T47D (cell line): ENCODE measurements at regions not wholly inside any gene's neighbourhood (a gene's known extent, or its start where the extent isn't known, plus 50 kb on each side); places are given as distances from the start of the nearest gene placed in this dataset.
"Not testable (repeated sequence)": the region's sequence is repeated elsewhere in the genome, so short reads cannot be mapped to it uniquely, and the experiment has no call there.

Experiments used
- DNase-seq, 2 experiments: peaks; one replicate each; pipeline versions ENCODE4 v3.0.0 to v3.0.0-alpha.2; 2011 to 2012; ENCODE audit warnings: low read depth in 1 of 2, low spot score in 1 of 2
- JUND ChIP-seq: IDR thresholded peaks from 2 replicates; pipeline ENCODE4 v1.6.1; 2012; ENCODE audit warnings: low read depth
- in situ Hi-C: cut with HindIII; loops from 2 replicates; pipeline ENCODE4 v1.10.0; 2016; ENCODE audit warnings: low sequenced_read_pairs, low pct_unique_long_range_greater_than_20kb

GRCh38 chr10:9024210-9024609 lies 969.7 kb downstream of the GATA3 start:
- no peak for TF ChIP-seq JUND
- DNase-seq = no peak
- in situ Hi-C loops = no loop called here

DNA sequence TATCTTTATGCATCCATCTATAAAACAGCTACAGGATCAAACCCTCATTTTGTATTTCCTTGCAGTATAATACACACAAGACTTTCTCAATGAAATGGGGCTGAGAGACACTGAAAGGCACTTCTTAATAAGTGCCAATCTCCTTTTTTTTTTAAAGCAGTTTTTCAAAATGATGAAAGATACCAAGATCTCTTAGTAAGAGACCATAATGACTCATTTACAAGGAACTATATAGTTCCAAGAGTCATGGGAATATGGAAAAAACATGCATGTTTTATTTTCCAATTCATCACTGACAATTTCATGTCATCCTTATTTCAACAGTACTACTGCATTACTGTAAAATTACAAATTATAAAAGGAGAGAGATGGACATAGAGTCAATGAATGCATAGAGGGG lies 973.7 kb downstream of the GATA3 start:
- TF ChIP-seq JUND = no peak
- in situ Hi-C loops = no loop called here
- no peak for DNase-seq

GRCh38 chr10:9035355-9035754 lies 980.9 kb downstream of the GATA3 start:
- peak in 1 of 2 experiments; percentile 51 for DNase-seq
- no peak for TF ChIP-seq JUND
- in situ Hi-C loops = no loop called here

- in situ Hi-C loops = no loop called here
- peak; percentile 72; the same call in 1 of the 2 replicates for TF ChIP-seq JUND
- DNase-seq = peak in 1 of 2 experiments; percentile 88
Measured at GRCh38 chr10:9036711-9037204, 982.3 kb downstream of the GATA3 start.

DNA sequence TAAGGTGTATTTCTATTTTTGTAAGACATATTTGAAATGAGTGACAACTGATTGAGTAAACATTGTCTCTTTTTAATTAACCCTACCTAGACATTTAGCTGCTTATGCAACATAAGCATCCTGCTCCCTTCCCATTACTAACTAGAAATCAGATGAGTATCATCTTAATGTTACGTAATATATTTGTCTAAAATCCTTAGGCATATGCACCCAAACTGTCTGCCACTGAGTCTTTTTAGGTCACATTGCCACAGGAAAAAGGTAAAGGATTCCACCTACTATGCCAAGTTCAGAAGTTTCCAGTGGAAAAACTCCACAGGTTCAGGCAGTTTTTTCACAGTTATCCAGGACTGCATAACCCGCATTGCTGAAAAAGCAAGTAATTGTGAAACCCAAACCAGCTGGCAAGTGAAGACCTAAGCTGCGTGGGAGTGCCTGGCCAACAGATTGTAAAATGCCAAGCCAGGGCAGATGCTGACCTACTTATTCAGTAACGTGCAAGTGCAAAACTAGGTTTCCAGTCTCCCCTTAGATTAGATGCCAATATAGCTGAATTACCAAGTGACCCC lies 983.7 kb downstream of the GATA3 start:
- in situ Hi-C loops = no loop called here
- DNase-seq = peak in 1 of 2 experiments; percentile 97
- TF ChIP-seq JUND = peak; percentile 94

- in situ Hi-C loops = no loop called here
- no peak for DNase-seq
- no peak for TF ChIP-seq JUND
Measured at GRCh38 chr10:9043466-9043865, 989.0 kb downstream of the GATA3 start.

- peak in 1 of 2 experiments; percentile 87 for DNase-seq
- TF ChIP-seq JUND = peak; percentile 86; the same call in 1 of the 2 replicates
- in situ Hi-C loops = no loop called here
Measured at GRCh38 chr10:9045311-9045710, 990.8 kb downstream of the GATA3 start.

DNA sequence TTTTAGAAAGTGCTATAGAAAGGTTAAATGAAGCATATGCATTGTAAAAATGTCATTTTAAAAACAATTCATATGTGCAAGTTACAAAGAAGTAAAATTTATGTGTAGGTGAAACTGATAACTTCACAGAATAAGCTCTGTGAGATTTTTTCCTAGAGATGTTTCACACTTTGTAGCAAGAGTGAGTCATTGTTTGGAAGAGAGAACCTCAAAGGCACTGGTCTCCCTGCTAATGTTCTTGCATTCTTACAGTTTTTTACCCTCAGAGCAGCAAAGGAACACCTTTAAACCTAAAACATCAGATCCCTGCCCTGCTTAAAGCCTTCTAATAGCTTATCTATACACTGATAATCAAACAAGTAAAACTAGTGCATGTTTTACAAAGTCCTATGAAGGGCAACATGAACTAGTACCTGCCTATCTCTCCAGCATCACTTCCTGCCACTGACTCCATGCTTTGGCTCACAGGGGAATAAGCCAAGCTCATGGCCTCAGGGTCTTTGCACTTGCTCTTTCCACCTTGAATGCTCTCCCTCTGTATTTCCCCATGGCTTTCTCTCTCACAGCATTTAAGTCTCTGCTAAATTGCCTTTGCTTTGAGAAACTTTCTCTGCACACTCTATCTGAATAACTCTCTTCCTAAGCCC lies 997.0 kb downstream of the GATA3 start:
- in situ Hi-C loops = no loop called here
- TF ChIP-seq JUND = peak; percentile 37; the same call in 1 of the 2 replicates
- peak in 1 of 2 experiments; percentile 86 for DNase-seq

DNA sequence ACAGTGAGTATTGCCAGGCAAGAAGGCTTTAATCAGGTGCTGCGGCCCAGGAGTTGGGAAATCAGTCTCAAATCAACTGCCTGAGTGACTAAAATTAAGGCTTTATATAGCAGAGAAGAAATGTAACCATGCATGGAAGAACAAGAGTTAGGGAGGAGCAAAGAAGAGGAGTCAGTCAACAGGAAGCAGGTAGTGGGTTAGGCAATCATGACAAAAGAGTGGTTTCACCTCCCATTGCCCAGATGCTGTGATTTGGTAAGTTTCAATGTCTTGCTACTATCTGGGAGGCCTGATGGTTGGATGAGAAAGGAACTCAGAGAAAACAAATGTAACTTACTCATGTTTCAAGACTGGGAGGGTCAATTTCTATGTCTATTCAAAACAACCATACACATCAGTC lies 998.3 kb downstream of the GATA3 start:
- in situ Hi-C loops = no loop called here
- DNase-seq = no peak
- no peak for TF ChIP-seq JUND

- no peak for TF ChIP-seq JUND
- in situ Hi-C loops = no loop called here
- DNase-seq = no peak
Measured at GRCh38 chr10:9056521-9056920, 1002.0 kb downstream of the GATA3 start.

GRCh38 chr10:9057293-9057692 lies 1002.8 kb downstream of the GATA3 start:
- in situ Hi-C loops, DNase-seq: not testable (repeated sequence)

GRCh38 chr10:9060314-9060713 lies 1005.8 kb downstream of the GATA3 start:
- no peak for TF ChIP-seq JUND
- no peak for DNase-seq
- in situ Hi-C loops = no loop called here

- peak; percentile 53; the same call in 1 of the 2 replicates for TF ChIP-seq JUND
- DNase-seq = peak in 1 of 2 experiments; percentile 64
- in situ Hi-C loops = no loop called here
Measured at GRCh38 chr10:9061871-9062270, 1007.4 kb downstream of the GATA3 start.
